ENCODE measurements at regions not wholly inside any gene's neighbourhood (a gene's known extent, or its start where the extent isn't known, plus 50 kb on each side); places are given as distances from the start of the nearest gene placed in this dataset.

DNA sequence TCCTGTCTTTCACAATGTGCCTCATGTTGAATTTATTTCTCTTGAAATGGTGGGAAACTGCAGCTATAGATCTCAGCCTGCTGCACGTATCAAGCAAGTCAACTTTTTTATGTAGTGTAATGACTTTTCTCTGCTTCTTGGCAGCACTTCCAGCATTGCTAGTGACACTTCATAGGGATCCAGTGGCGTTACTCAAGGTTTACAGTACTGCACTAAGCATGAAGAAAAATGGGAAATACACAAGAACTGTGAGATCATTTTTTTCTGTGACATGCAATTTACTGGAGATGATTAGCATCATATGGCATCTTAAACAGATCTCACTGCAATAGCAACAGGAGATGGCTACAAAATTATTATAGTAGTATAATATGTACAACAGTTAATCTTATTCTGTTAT lies 90.9 kb downstream of the POLR1F start:
- no peak for TF ChIP-seq EZH2 (IDR thresholded peaks at IDR 0.05; ENCODE audit: borderline replicate concordance, low read depth, low read length, severe bottlenecking)
- TF ChIP-seq, protein P1, sequence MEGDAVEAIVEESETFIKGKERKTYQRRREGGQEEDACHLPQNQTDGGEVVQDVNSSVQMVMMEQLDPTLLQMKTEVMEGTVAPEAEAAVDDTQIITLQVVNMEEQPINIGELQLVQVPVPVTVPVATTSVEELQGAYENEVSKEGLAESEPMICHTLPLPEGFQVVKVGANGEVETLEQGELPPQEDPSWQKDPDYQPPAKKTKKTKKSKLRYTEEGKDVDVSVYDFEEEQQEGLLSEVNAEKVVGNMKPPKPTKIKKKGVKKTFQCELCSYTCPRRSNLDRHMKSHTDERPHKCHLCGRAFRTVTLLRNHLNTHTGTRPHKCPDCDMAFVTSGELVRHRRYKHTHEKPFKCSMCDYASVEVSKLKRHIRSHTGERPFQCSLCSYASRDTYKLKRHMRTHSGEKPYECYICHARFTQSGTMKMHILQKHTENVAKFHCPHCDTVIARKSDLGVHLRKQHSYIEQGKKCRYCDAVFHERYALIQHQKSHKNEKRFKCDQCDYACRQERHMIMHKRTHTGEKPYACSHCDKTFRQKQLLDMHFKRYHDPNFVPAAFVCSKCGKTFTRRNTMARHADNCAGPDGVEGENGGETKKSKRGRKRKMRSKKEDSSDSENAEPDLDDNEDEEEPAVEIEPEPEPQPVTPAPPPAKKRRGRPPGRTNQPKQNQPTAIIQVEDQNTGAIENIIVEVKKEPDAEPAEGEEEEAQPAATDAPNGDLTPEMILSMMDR (IDR thresholded peaks at IDR 0.05; ENCODE audit: borderline replicate concordance, extremely low read depth, low read length, poor library complexity, severe bottlenecking), result no peak
